GM18951 (cell line): ENCODE measurements at regions not wholly inside any gene's neighbourhood (a gene's known extent, or its start where the extent isn't known, plus 50 kb on each side); places are given as distances from the start of the nearest gene placed in this dataset.

Source experiments
- POLR2A ChIP-seq: IDR thresholded peaks from 4 replicates; pipeline ENCODE4 v1.6.1; 2011; ENCODE audit warnings: mild to moderate bottlenecking; ENCODE audit not compliant: insufficient read length, insufficient read depth; ENCODE audit errors: extremely low read depth
- in situ Hi-C: fragments of 300-500 bp; cut with MboI; formaldehyde crosslinking; loops from one replicate; pipeline ENCODE4 v1.12.0; 2022; ENCODE audit warnings: low sequenced_read_pairs, mixed read lengths, inconsistent platforms; ENCODE audit not compliant: unreplicated experiment

GRCh38 chr10:2445370-2445769 lies 622.0 kb upstream of the PFKP start:
- TF ChIP-seq POLR2A = no peak
- in situ Hi-C loops = no loop called here

- TF ChIP-seq POLR2A = no peak
- in situ Hi-C loops = no loop called here
Measured at GRCh38 chr10:2439983-2440382, 627.4 kb upstream of the PFKP start.

- in situ Hi-C loops = no loop called here
- TF ChIP-seq POLR2A = no peak
Measured at GRCh38 chr10:2439000-2439399, 628.3 kb upstream of the PFKP start.

- in situ Hi-C loops = no loop called here
- TF ChIP-seq POLR2A = no peak
Measured at GRCh38 chr10:2438248-2438939, 629.0 kb upstream of the PFKP start.

GRCh38 chr10:2436933-2437332 lies 630.4 kb upstream of the PFKP start:
- in situ Hi-C loops = no loop called here
- no peak for TF ChIP-seq POLR2A

- in situ Hi-C loops = no loop called here
- TF ChIP-seq POLR2A = no peak
Measured at GRCh38 chr10:2431961-2432360, 635.4 kb upstream of the PFKP start.

GRCh38 chr10:2427412-2427811 lies 639.9 kb upstream of the PFKP start:
- TF ChIP-seq POLR2A = no peak

GRCh38 chr10:2425320-2425719 lies 642.0 kb upstream of the PFKP start:
- no peak for TF ChIP-seq POLR2A
- in situ Hi-C loops = no loop called here

More at GRCh38 chr10:2427412-2427811, 639.9 kb upstream of the PFKP start:
- in situ Hi-C loops = no loop called here

GRCh38 chr10:2414562-2414961 lies 652.8 kb upstream of the PFKP start:
- no peak for TF ChIP-seq POLR2A
- in situ Hi-C loops = no loop called here

GRCh38 chr10:2414039-2414438 lies 653.3 kb upstream of the PFKP start:
- TF ChIP-seq POLR2A = no peak
- in situ Hi-C loops = no loop called here

- TF ChIP-seq POLR2A = no peak
- in situ Hi-C loops = no loop called here
Measured at GRCh38 chr10:2410049-2410448, 657.3 kb upstream of the PFKP start.

- TF ChIP-seq POLR2A = no peak
- in situ Hi-C loops = no loop called here
Measured at GRCh38 chr10:2401459-2401858, 664.1 kb upstream of the ADARB2 start.

- TF ChIP-seq POLR2A = no peak
- in situ Hi-C loops = no loop called here
Measured at GRCh38 chr10:2399482-2399881, 662.2 kb upstream of the ADARB2 start.

- in situ Hi-C loops = no loop called here
- no peak for TF ChIP-seq POLR2A
Measured at GRCh38 chr10:2392145-2392812, 655.0 kb upstream of the ADARB2 start.
